HepG2 (cell line): ENCODE measurements at regions not wholly inside any gene's neighbourhood (a gene's known extent, or its start where the extent isn't known, plus 50 kb on each side); places are given as distances from the start of the nearest gene placed in this dataset.

Experiments used
- ATAC-seq: fragments of 200-7000 bp; cut with Tn5 transposase; 3 replicates; pipeline ENCODE4 v1.9.1; 2020; ENCODE audit warnings: mild to moderate bottlenecking, moderate library complexity
- BruUV-seq: library from RNA; stranded (reverse); fragments of 400-500 nt; replicated peaks from 2 replicates; lab custom pipeline; 2021; lab: Mats Ljungman, UMichigan
- CTCF ChIA-PET: fragments of 300-600 bp; formaldehyde crosslinking; extraction: SDS; loops from one replicate; lab custom pipeline; 2021; ENCODE audit warnings: low total read pairs, inconsistent platforms, low intra/inter-chr PET ratio; lab: Yijun Ruan, JAX
- POLR2A ChIA-PET: fragments of 350-600 bp; sonication (Branson Sonifier 250); formaldehyde crosslinking; loops from one replicate; lab custom pipeline; 2020; ENCODE audit warnings: antibody characterized with exemption, inconsistent platforms; lab: Yijun Ruan, JAX
- DNase-seq: peaks from one replicate; pipeline ENCODE4 v3.0.0-alpha.2; 2015; ENCODE audit warnings: low spot score
- FAIRE-seq: peaks from 3 replicates; lab custom pipeline; 2011; peaks lifted over from hg19 to GRCh38; lab: Jason Lieb, UNC
- H2AFZ ChIP-seq: one replicate; pipeline ENCODE4 v1.6.1; 2011; ENCODE audit warnings: low read length, inconsistent platforms
- H3K27ac ChIP-seq: fragments of 300-600 bp; 3 replicates; pipeline ENCODE4 v1.8.0; 2011; ENCODE audit warnings: mixed run types, mild to moderate bottlenecking, mixed read lengths, low read length, inconsistent platforms; ENCODE audit not compliant: insufficient read depth; ENCODE audit errors: extremely low read length
- H3K27me3 ChIP-seq, 2 experiments: fragments of 200-600 bp in 1 of 2; 2 replicates in 1 of 2; 3 replicates in 1 of 2; pipeline versions ENCODE4 v1.6.0 to v1.8.0; 2011; ENCODE audit warnings: low read length in 2 of 2, mild to moderate bottlenecking in 2 of 2, moderate library complexity in 2 of 2, inconsistent platforms in 1 of 2; ENCODE audit not compliant: insufficient read depth in 2 of 2, control insufficient read depth in 1 of 2
- H3K36me3 ChIP-seq, 2 experiments: fragments of 200-600 bp in 1 of 2; replicated peaks in 1 of 2; 2 replicates in 1 of 2; 3 replicates in 1 of 2; pipeline versions ENCODE4 v1.5.1 to v1.8.0; 2011; ENCODE audit warnings: low read length in 2 of 2, inconsistent platforms in 1 of 2; ENCODE audit not compliant: insufficient read depth in 2 of 2, control insufficient read depth in 1 of 2
- H3K4me1 ChIP-seq: 2 replicates; pipeline ENCODE4 v1.5.1; 2012; ENCODE audit warnings: low read length, inconsistent platforms; ENCODE audit not compliant: insufficient read depth
- H3K4me2 ChIP-seq: 2 replicates; pipeline ENCODE4 v1.6.0; 2011; ENCODE audit warnings: low read depth, low read length, inconsistent platforms
- H3K4me3 ChIP-seq, 3 experiments: fragments of 200-600 bp in 1 of 3; sonication (generic), shearing (Covaris generic) in 1 of 3; replicated peaks in 1 of 3; 2 replicates each; pipeline ENCODE4 v1.5.1; 2011 to 2016; ENCODE audit warnings: low read length in 3 of 3, inconsistent platforms in 2 of 3, low read depth in 2 of 3, mild to moderate bottlenecking in 2 of 3, control low read depth in 1 of 3, mixed read lengths in 1 of 3; ENCODE audit not compliant: insufficient read depth in 1 of 3
- H3K79me2 ChIP-seq: one replicate; pipeline ENCODE4 v1.6.1; 2011; ENCODE audit warnings: low read length, inconsistent platforms; ENCODE audit not compliant: insufficient read depth
- H3K9ac ChIP-seq: 2 replicates; pipeline ENCODE4 v1.6.0; 2011; ENCODE audit warnings: mild to moderate bottlenecking, low read depth, low read length, inconsistent platforms; ENCODE audit not compliant: insufficient read depth
- H3K9me3 ChIP-seq: 2 replicates; pipeline ENCODE4 v1.5.1; 2012; ENCODE audit warnings: mild to moderate bottlenecking, low read length
- H4K20me1 ChIP-seq: 2 replicates; pipeline ENCODE4 v1.6.0; 2011; ENCODE audit warnings: inconsistent platforms, mild to moderate bottlenecking, low read length, moderate library complexity; ENCODE audit not compliant: insufficient read depth
- AKAP8 ChIP-seq: sonication (generic); formaldehyde crosslinking; IDR thresholded peaks from 2 replicates; pipeline ENCODE4 v1.5.1; 2020; ENCODE audit warnings: mild to moderate bottlenecking, missing genetic modification reagents
- KLF11 ChIP-seq: IDR thresholded peaks from 2 replicates; pipeline ENCODE4 v1.6.1; 2016; ENCODE audit warnings: missing compliant biosample characterization
- MED8 ChIP-seq: sonication (generic); formaldehyde crosslinking; IDR thresholded peaks from 2 replicates; pipeline ENCODE4 v1.8.1; 2023; ENCODE audit warnings: mild to moderate bottlenecking, missing genetic modification reagents; ENCODE audit not compliant: insufficient replicate concordance
- MTF1 ChIP-seq: sonication (generic); formaldehyde crosslinking; IDR thresholded peaks from 2 replicates; pipeline ENCODE4 v1.5.0; 2020; ENCODE audit warnings: missing genetic modification reagents
- POLR2AphosphoS5 ChIP-seq: IDR thresholded peaks from 2 replicates; pipeline ENCODE4 v1.6.1; 2012; ENCODE audit warnings: low read depth, low read length
- RORA ChIP-seq: sonication (generic); formaldehyde crosslinking; IDR thresholded peaks from 2 replicates; pipeline ENCODE4 v1.5.0; 2020; ENCODE audit warnings: mild to moderate bottlenecking, missing genetic modification reagents, moderate library complexity
- RXRB ChIP-seq: IDR thresholded peaks from 2 replicates; pipeline ENCODE4 v1.6.1; 2016; ENCODE audit warnings: borderline replicate concordance, missing genetic modification reagents, missing compliant biosample characterization
- SP5 ChIP-seq: IDR thresholded peaks from 2 replicates; pipeline ENCODE4 v1.6.1; 2016; ENCODE audit warnings: low read depth, borderline replicate concordance
- ZNF382 ChIP-seq: sonication (generic); formaldehyde crosslinking; IDR thresholded peaks from 2 replicates; pipeline ENCODE4 v1.5.0; 2020; ENCODE audit warnings: missing genetic modification reagents, mild to moderate bottlenecking, borderline replicate concordance
- ZNF496 ChIP-seq: sonication (generic); formaldehyde crosslinking; IDR thresholded peaks from 2 replicates; pipeline ENCODE4 v1.8.1; 2023; ENCODE audit warnings: mild to moderate bottlenecking, moderate library complexity, missing genetic modification reagents; ENCODE audit not compliant: insufficient replicate concordance
- WGBS: methylation state at CpG from one replicate; pipeline ENCODE4 v1.1.6; 2017; ENCODE audit warnings: low lambda C conversion rate; 5-methylcytosine and 5-hydroxymethylcytosine counted together
- in situ Hi-C: cut with HindIII; loops from 2 replicates; pipeline ENCODE4 v1.10.0; 2017; ENCODE audit warnings: low pct_unique_long_range_greater_than_20kb; ENCODE audit not compliant: extremely low pct_ligation_motif_present
- intact Hi-C: fragments of 100-400 bp; cut with micrococcal nuclease; formaldehyde crosslinking; loops from one replicate; pipeline ENCODE4 v1.10.0; 2022; ENCODE audit not compliant: unreplicated experiment
- TF ChIP-seq, protein P1 (sequence below): sonication (generic); formaldehyde crosslinking; IDR thresholded peaks from 2 replicates; pipeline ENCODE4 v1.5.1; 2020; ENCODE audit warnings: missing genetic modification reagents, mild to moderate bottlenecking, borderline replicate concordance

DNA sequence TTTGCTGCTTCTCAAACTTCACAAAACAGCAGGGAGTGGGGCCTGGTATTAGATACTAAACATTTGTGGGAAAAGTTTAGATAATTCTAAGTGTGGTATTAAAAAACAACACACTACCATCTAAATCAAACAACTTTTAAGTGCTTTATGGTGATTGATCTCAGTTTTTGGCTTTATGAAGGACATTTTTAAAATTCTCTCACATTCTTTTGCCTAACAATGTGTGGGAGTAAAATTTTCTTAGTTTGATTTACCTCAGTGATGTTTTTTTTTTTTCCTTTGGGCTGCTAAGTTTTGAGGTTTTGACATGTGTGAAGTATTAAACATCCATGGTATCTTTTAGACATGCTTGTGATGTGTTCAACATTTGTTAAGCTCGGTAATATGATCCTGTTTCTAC lies 116.2 kb downstream of the DISP1 start:
- Histone ChIP-seq H3K79me2 (no peaks in the 10 kb centered on the region), H3K4me3 (no peak overlapping the region), H3K4me1 (peaks cover 12% of the 10 kb centered on the region), H2AFZ (no peak overlapping the region), H3K27ac (no peak overlapping the region), H3K27me3 (no peaks in the 10 kb centered on the region), H3K36me3 (no peaks in the 10 kb centered on the region), H3K9me3 (no peaks in the 10 kb centered on the region), H3K9ac (no peak overlapping the region), H3K4me2 (no peak overlapping the region), H4K20me1 (no peaks in the 10 kb centered on the region)
- ChIA-PET POLR2A (no interaction called here), CTCF (no interaction called here)
- in situ Hi-C loops (no loop called here), intact Hi-C loops (no loop called here)
- FAIRE-seq (no peak), DNase-seq (no peak), ATAC-seq (no peak)
- TF ChIP-seq SP5 (CRISPR knock-in tag), result no peak
- TF ChIP-seq POLR2AphosphoS5, result no peak
- TF ChIP-seq RORA (CRISPR knock-in tag), result no peak
- TF ChIP-seq ZNF382 (CRISPR knock-in tag), result no peak
- no peak for TF ChIP-seq RXRB
- TF ChIP-seq ZNF496 (CRISPR knock-in tag), result no peak
- TF ChIP-seq, protein P1, sequence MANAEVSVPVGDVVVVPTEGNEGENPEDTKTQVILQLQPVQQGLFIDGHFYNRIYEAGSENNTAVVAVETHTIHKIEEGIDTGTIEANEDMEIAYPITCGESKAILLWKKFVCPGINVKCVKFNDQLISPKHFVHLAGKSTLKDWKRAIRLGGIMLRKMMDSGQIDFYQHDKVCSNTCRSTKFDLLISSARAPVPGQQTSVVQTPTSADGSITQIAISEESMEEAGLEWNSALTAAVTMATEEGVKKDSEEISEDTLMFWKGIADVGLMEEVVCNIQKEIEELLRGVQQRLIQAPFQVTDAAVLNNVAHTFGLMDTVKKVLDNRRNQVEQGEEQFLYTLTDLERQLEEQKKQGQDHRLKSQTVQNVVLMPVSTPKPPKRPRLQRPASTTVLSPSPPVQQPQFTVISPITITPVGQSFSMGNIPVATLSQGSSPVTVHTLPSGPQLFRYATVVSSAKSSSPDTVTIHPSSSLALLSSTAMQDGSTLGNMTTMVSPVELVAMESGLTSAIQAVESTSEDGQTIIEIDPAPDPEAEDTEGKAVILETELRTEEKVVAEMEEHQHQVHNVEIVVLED, result no peak
- no peak for TF ChIP-seq MTF1 (CRISPR knock-in tag)
- no peak for TF ChIP-seq MED8 (CRISPR knock-in tag)
- no peak for TF ChIP-seq KLF11 (CRISPR knock-in tag)
- TF ChIP-seq AKAP8 (CRISPR knock-in tag), result no peak
- WGBS, result 74% methylated on average over 1 of the region's 1 CpG
- no TSS peak for BruUV-seq
